Activated naive CD4-positive, alpha-beta T cell treated with anti-CD3 and anti-CD28 coated beads, Interleukin-2, amount 50 U/mL, for 24 hours (primary cell): ENCODE measurements at regions not wholly inside any gene's neighbourhood (a gene's known extent, or its start where the extent isn't known, plus 50 kb on each side); places are given as distances from the start of the nearest gene placed in this dataset.

Experiments
- H3K27ac Mint-ChIP-seq: one replicate; pipeline ENCODE4 v1.8.0; 2021; ENCODE audit warnings: mild to moderate bottlenecking, mixed read lengths
- H3K27me3 Mint-ChIP-seq: one replicate; pipeline ENCODE4 v1.8.0; 2021; ENCODE audit warnings: mixed read lengths
- H3K36me3 Mint-ChIP-seq: one replicate; pipeline ENCODE4 v1.8.0; 2021; ENCODE audit warnings: mixed read lengths
- H3K4me1 Mint-ChIP-seq: one replicate; pipeline ENCODE4 v1.8.0; 2021; ENCODE audit warnings: mixed read lengths
- H3K4me3 Mint-ChIP-seq: one replicate; pipeline ENCODE4 v1.8.0; 2021; ENCODE audit warnings: mild to moderate bottlenecking, mixed read lengths
- H3K9me3 Mint-ChIP-seq: one replicate; pipeline ENCODE4 v1.8.0; 2021; ENCODE audit warnings: mixed read lengths

GRCh38 chr10:131681122-131681521, 219.7 kb upstream of the PPP2R2D start:
- Mint-ChIP-seq H3K36me3 (no peaks in the 10 kb centered on the region), H3K27ac (no peak overlapping the region), H3K9me3 (no peaks in the 10 kb centered on the region), H3K27me3 (peaks cover 8% of the 10 kb centered on the region), H3K4me3 (no peak overlapping the region), H3K4me1 (no peaks in the 10 kb centered on the region)

GRCh38 chr10:131681656-131682055, 219.2 kb upstream of the PPP2R2D start:
- H3K27me3 Mint-ChIP-seq = peaks cover 8% of the 10 kb centered on the region
- no peak overlapping the region for H3K4me3 Mint-ChIP-seq
- H3K9me3 Mint-ChIP-seq = no peaks in the 10 kb centered on the region
- H3K36me3 Mint-ChIP-seq = no peaks in the 10 kb centered on the region
- no peaks in the 10 kb centered on the region for H3K4me1 Mint-ChIP-seq
- H3K27ac Mint-ChIP-seq = no peak overlapping the region

DNA sequence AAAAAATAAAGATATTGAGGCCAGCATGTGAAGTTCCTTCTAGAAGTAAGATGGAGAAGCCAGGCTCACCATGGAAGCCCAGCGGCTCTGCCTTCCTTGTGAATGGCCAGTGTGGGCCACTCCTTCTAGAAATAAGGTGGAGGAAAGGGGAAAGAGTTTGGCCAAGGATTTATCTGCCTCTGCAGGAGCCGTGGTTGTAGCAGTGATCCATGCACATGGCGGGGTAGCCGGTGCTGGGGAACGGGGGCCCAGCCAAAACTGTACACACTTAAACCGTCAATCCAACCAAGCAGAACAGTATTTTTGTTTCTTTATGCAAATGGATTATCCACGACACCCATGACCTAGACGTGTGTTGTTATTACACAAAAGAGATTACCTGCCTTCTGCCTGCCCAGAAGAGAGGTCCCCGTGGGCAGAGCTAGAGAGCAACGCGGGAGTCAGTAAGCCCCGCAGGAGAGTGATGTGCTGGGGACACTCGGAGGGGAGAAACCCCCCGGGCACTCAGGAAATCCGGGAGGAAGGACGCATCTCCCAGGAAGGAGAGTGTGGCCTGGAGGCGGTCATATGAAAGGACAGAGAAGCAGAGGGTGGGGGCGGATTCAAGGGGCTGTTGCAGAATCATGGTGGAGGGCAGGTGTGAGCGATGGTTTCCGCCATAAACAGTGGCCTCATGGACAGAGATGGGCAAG, 218.4 kb upstream of the PPP2R2D start:
- Mint-ChIP-seq H3K27me3 (peaks cover 8% of the 10 kb centered on the region), H3K36me3 (no peaks in the 10 kb centered on the region), H3K4me1 (no peaks in the 10 kb centered on the region), H3K27ac (no peak overlapping the region), H3K9me3 (no peaks in the 10 kb centered on the region), H3K4me3 (no peak overlapping the region)

GRCh38 chr10:131683281-131683861, 217.4 kb upstream of the PPP2R2D start:
- no peak overlapping the region for H3K27ac Mint-ChIP-seq
- no peaks in the 10 kb centered on the region for H3K9me3 Mint-ChIP-seq
- peaks cover 6% of the 10 kb centered on the region for H3K27me3 Mint-ChIP-seq
- no peaks in the 10 kb centered on the region for H3K36me3 Mint-ChIP-seq
- H3K4me1 Mint-ChIP-seq = no peaks in the 10 kb centered on the region
- H3K4me3 Mint-ChIP-seq = no peak overlapping the region

- H3K36me3 Mint-ChIP-seq = no peaks in the 10 kb centered on the region
- H3K27ac Mint-ChIP-seq = no peak overlapping the region
- H3K27me3 Mint-ChIP-seq = peaks cover 6% of the 10 kb centered on the region
- H3K9me3 Mint-ChIP-seq = no peaks in the 10 kb centered on the region
- H3K4me3 Mint-ChIP-seq = no peak overlapping the region
- no peaks in the 10 kb centered on the region for H3K4me1 Mint-ChIP-seq
Measured at GRCh38 chr10:131683941-131684340, 216.9 kb upstream of the PPP2R2D start.

GRCh38 chr10:131685007-131685406, 215.8 kb upstream of the PPP2R2D start:
- Mint-ChIP-seq H3K4me1 (no peaks in the 10 kb centered on the region), H3K27ac (no peak overlapping the region), H3K27me3 (peaks cover 6% of the 10 kb centered on the region), H3K9me3 (no peaks in the 10 kb centered on the region), H3K36me3 (no peaks in the 10 kb centered on the region), H3K4me3 (no peak overlapping the region)

- no peaks in the 10 kb centered on the region for H3K9me3 Mint-ChIP-seq
- no peaks in the 10 kb centered on the region for H3K36me3 Mint-ChIP-seq
- no peaks in the 10 kb centered on the region for H3K4me1 Mint-ChIP-seq
- no peak overlapping the region for H3K4me3 Mint-ChIP-seq
- H3K27me3 Mint-ChIP-seq = peaks cover 6% of the 10 kb centered on the region
- H3K27ac Mint-ChIP-seq = peak overlapping the region; percentile 8
Measured at GRCh38 chr10:131685576-131685975, 215.2 kb upstream of the PPP2R2D start.

DNA sequence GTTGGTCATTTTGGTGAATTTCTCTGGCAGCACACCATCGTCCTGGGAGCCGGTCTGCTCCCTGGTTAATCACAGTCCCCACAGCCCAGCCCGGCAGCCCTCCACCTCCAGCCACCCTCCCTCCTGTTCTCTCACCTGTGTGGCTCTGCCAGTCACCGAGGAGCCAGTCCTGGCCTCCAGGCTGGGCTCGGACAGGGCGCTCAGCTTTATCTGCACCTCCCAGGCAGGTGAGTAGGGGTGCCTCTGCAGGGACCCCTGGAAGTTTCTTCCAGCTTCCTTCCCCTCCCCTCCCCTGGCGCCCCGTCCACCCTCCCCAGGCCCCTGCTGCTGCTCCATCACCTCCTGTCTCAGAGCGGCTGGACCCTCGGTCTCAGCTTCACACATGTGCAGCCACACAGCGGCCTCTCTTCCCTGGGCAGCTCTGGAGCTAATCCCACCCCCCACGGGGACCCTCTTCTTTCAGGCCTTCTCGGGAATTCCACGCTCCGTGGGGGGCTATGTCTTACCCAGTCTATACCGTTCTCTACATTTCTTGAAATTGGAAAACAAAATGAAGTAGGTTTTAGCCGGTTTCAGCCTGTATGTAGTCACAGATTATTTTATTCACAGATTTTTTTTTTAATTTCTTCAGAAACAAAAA, 213.9 kb upstream of the PPP2R2D start:
- H3K4me3 Mint-ChIP-seq = no peak overlapping the region
- H3K36me3 Mint-ChIP-seq = no peaks in the 10 kb centered on the region
- H3K27ac Mint-ChIP-seq = no peak overlapping the region
- H3K9me3 Mint-ChIP-seq = no peaks in the 10 kb centered on the region
- peaks cover 6% of the 10 kb centered on the region for H3K27me3 Mint-ChIP-seq
- H3K4me1 Mint-ChIP-seq = no peaks in the 10 kb centered on the region

DNA sequence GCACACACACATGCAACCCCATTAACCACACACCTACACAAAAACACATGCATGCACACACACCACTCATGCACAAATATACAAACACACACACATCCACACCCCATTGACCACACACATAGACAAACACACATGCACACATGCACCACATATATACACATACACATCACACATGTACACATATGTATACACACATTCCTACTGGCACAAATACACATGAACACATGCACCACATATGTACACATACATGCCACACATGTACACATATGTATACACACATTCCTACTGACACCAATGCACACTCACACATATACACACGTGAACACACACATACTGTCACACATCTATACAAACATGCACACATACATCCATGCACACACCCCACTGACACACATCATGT, 212.5 kb upstream of the PPP2R2D start:
- no peaks in the 10 kb centered on the region for H3K9me3 Mint-ChIP-seq

GRCh38 chr10:131689016-131689415, 211.8 kb upstream of the PPP2R2D start:
- Mint-ChIP-seq H3K9me3 (no peaks in the 10 kb centered on the region), H3K4me1 (no peaks in the 10 kb centered on the region), H3K36me3 (no peaks in the 10 kb centered on the region), H3K4me3 (no peak overlapping the region), H3K27me3 (peaks cover 1% of the 10 kb centered on the region), H3K27ac (no peak overlapping the region)

More for the DNA sequence above, 212.5 kb upstream of the PPP2R2D start:
- peaks cover 1% of the 10 kb centered on the region for H3K27me3 Mint-ChIP-seq
- H3K36me3 Mint-ChIP-seq = no peaks in the 10 kb centered on the region
- H3K4me1 Mint-ChIP-seq = no peaks in the 10 kb centered on the region
- H3K27ac Mint-ChIP-seq = no peak overlapping the region
- no peak overlapping the region for H3K4me3 Mint-ChIP-seq

DNA sequence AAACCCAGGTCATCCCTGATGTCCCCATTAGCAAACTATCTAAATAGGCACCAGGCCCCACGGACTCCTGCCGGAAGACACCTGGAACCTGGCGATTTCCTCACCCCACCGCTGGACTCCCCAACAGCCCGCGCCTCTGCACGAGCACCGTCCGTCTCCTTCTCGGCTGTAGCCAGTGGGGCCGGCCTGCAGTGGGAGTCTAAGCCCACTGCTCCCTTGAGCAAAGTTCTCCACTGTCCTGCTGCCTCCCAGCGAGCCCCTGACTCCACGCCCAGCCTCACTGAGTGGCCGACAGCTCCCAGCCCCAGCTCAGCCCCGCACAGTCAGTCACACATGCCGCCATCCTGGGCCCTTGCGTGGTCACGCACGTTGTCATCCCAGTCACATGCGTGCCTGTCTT, 211.3 kb upstream of the PPP2R2D start:
- no peaks in the 10 kb centered on the region for H3K9me3 Mint-ChIP-seq
- no peak overlapping the region for H3K4me3 Mint-ChIP-seq
- H3K27me3 Mint-ChIP-seq = peaks cover 1% of the 10 kb centered on the region

GRCh38 chr10:131689954-131690757, 210.7 kb upstream of the PPP2R2D start:
- Mint-ChIP-seq H3K9me3 (no peaks in the 10 kb centered on the region), H3K4me1 (no peaks in the 10 kb centered on the region), H3K27ac (no peak overlapping the region), H3K4me3 (no peak overlapping the region), H3K36me3 (no peaks in the 10 kb centered on the region), H3K27me3 (peaks cover 1% of the 10 kb centered on the region)

More for the DNA sequence above, 211.3 kb upstream of the PPP2R2D start:
- Mint-ChIP-seq H3K27ac (no peak overlapping the region), H3K4me1 (no peaks in the 10 kb centered on the region), H3K36me3 (no peaks in the 10 kb centered on the region)

DNA sequence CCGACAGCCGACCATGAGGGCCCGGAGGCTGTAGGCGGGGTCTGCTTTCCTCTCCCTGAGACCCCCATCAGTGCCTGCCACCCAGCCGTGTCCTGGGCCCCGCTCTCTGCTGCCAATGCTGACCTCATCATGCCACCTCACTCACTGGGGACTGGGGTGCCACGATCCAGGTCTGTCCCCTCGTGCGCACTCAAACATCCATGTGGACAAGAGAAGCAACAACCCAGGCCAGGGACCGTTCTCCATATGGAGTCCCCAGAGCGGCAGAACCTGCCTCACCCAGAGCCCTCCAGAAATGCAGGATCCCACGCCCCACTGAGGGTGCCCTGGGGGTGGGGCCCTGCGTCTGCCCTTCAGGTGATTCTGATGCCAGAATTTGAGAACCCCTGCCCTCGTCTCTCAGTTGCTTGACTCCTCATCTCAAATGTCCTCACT, 210.0 kb upstream of the PPP2R2D start:
- Mint-ChIP-seq H3K27me3 (peaks cover 1% of the 10 kb centered on the region), H3K9me3 (no peaks in the 10 kb centered on the region), H3K4me1 (no peaks in the 10 kb centered on the region), H3K27ac (no peak overlapping the region), H3K36me3 (no peaks in the 10 kb centered on the region), H3K4me3 (no peak overlapping the region)

- Mint-ChIP-seq H3K27ac (no peak overlapping the region), H3K27me3 (peaks cover 4% of the 10 kb centered on the region), H3K36me3 (no peaks in the 10 kb centered on the region), H3K9me3 (no peaks in the 10 kb centered on the region), H3K4me1 (no peaks in the 10 kb centered on the region), H3K4me3 (no peak overlapping the region)
Measured at GRCh38 chr10:131691481-131692090, 209.2 kb upstream of the PPP2R2D start.

- Mint-ChIP-seq H3K4me3 (no peak overlapping the region), H3K4me1 (no peaks in the 10 kb centered on the region), H3K36me3 (no peaks in the 10 kb centered on the region), H3K27me3 (peaks cover 4% of the 10 kb centered on the region), H3K27ac (no peak overlapping the region), H3K9me3 (no peaks in the 10 kb centered on the region)
Measured at GRCh38 chr10:131692176-131692575, 208.6 kb upstream of the PPP2R2D start.
